GM23338 (cell line): ENCODE measurements at regions not wholly inside any gene's neighbourhood (a gene's known extent, or its start where the extent isn't known, plus 50 kb on each side); places are given as distances from the start of the nearest gene placed in this dataset.

ENCODE experiments used
- ATAC-seq: fragments of 200-7000 bp; cut with Tn5 transposase; 3 replicates; pipeline ENCODE4 v1.9.1; 2020
- DNase-seq: peaks from one replicate; pipeline ENCODE4 v3.0.0-alpha.2; 2015; ENCODE audit warnings: low spot score
- H2AFZ ChIP-seq: fragments of 200-600 bp; sonication (generic); 2 replicates; pipeline ENCODE4 v1.8.0; 2016; ENCODE audit warnings: antibody characterized with exemption, mild to moderate bottlenecking, moderate library complexity
- H3F3A ChIP-seq: fragments of 200-600 bp; sonication (generic); replicated peaks from 2 replicates; pipeline ENCODE4 v1.8.0; 2017; ENCODE audit warnings: antibody characterized with exemption, mixed run types, low read depth
- H3K27ac ChIP-seq: fragments of 200-600 bp; sonication (generic); 2 replicates; pipeline ENCODE4 v1.6.1; 2016; ENCODE audit warnings: low read depth
- H3K27me3 ChIP-seq: fragments of 200-600 bp; sonication (generic); 2 replicates; pipeline ENCODE4 v1.8.0; 2016; ENCODE audit warnings: mild to moderate bottlenecking, mixed run types, moderate library complexity; ENCODE audit not compliant: insufficient read depth
- H3K36me3 ChIP-seq: fragments of 200-600 bp; sonication (generic); 2 replicates; pipeline ENCODE4 v1.8.0; 2016; ENCODE audit warnings: mild to moderate bottlenecking; ENCODE audit not compliant: insufficient read depth
- H3K4me1 ChIP-seq: fragments of 200-600 bp; sonication (generic); 2 replicates; pipeline ENCODE4 v1.8.0; 2016; ENCODE audit warnings: mild to moderate bottlenecking, moderate library complexity; ENCODE audit not compliant: insufficient read depth
- H3K4me2 ChIP-seq: fragments of 200-600 bp; sonication (generic); 2 replicates; pipeline ENCODE4 v1.7.1; 2017; ENCODE audit warnings: mixed run types
- H3K4me3 ChIP-seq: fragments of 200-600 bp; sonication (generic); 2 replicates; pipeline ENCODE4 v1.6.1; 2016; ENCODE audit warnings: mixed run types
- H3K79me2 ChIP-seq: fragments of 200-600 bp; sonication (generic); replicated peaks from 2 replicates; pipeline ENCODE4 v1.8.0; 2017; ENCODE audit warnings: mild to moderate bottlenecking; ENCODE audit not compliant: insufficient read depth
- H3K9me2 ChIP-seq: fragments of 200-600 bp; sonication (generic); 2 replicates; pipeline ENCODE4 v1.8.0; 2017; ENCODE audit not compliant: insufficient read depth
- H4K20me1 ChIP-seq: fragments of 200-600 bp; sonication (generic); replicated peaks from 2 replicates; pipeline ENCODE4 v1.8.0; 2017; ENCODE audit warnings: mild to moderate bottlenecking; ENCODE audit not compliant: insufficient read depth
- H3K27ac Mint-ChIP-seq: 2 replicates; pipeline ENCODE4 v1.8.0; 2020; ENCODE audit warnings: inconsistent platforms, mild to moderate bottlenecking, moderate library complexity, mixed read lengths
- H3K27me3 Mint-ChIP-seq: 3 replicates; pipeline ENCODE4 v1.8.0; 2022; ENCODE audit warnings: low read depth, mild to moderate bottlenecking, moderate library complexity, mixed read lengths, inconsistent platforms; ENCODE audit not compliant: insufficient read depth, poor library complexity
- H3K36me3 Mint-ChIP-seq: 3 replicates; pipeline ENCODE4 v1.8.0; 2021; ENCODE audit warnings: low read depth, mild to moderate bottlenecking, inconsistent platforms, moderate library complexity, mixed read lengths
- H3K4me1 Mint-ChIP-seq: 3 replicates; pipeline ENCODE4 v1.8.0; 2020; ENCODE audit warnings: mild to moderate bottlenecking, inconsistent platforms, mixed read lengths
- H3K4me3 Mint-ChIP-seq: 3 replicates; pipeline ENCODE4 v1.8.0; 2021; ENCODE audit warnings: moderate library complexity, mild to moderate bottlenecking, inconsistent platforms, mixed read lengths
- H3K9me3 Mint-ChIP-seq: 3 replicates; pipeline ENCODE4 v1.8.0; 2020; ENCODE audit warnings: moderate library complexity, mild to moderate bottlenecking, inconsistent platforms, mixed read lengths
- CREB1 ChIP-seq: fragments of 250-450 bp; sonication (Bioruptor Pico); IDR thresholded peaks from 2 replicates; pipeline ENCODE4 v1.5.0; 2020; ENCODE audit warnings: low read depth, mild to moderate bottlenecking, moderate library complexity
- ETS1 ChIP-seq: IDR thresholded peaks from 2 replicates; pipeline ENCODE4 v1.6.1; 2016; ENCODE audit warnings: antibody characterized with exemption
- EZH2 ChIP-seq: fragments of 200-600 bp; sonication (generic); IDR thresholded peaks from one replicate; pipeline ENCODE4 v1.8.0; 2017; ENCODE audit warnings: antibody characterized with exemption, mild to moderate bottlenecking, low read depth; ENCODE audit not compliant: unreplicated experiment
- EZH2phosphoT487 ChIP-seq: fragments of 200-600 bp; sonication (generic); IDR thresholded peaks from one replicate; pipeline ENCODE4 v1.8.1; 2018; ENCODE audit warnings: antibody characterized with exemption; ENCODE audit not compliant: unreplicated experiment
- JUNB ChIP-seq: IDR thresholded peaks from one replicate; pipeline ENCODE4 v1.6.1; 2016; ENCODE audit warnings: antibody characterized with exemption; ENCODE audit not compliant: unreplicated experiment
- NANOG ChIP-seq: IDR thresholded peaks from 2 replicates; pipeline ENCODE4 v1.6.1; 2016; ENCODE audit warnings: antibody characterized with exemption, borderline replicate concordance
- POLR2AphosphoS5 ChIP-seq: IDR thresholded peaks from 2 replicates; pipeline ENCODE4 v1.6.1; 2016; ENCODE audit warnings: antibody characterized with exemption, low read depth
- STAT1 ChIP-seq: IDR thresholded peaks from one replicate; pipeline ENCODE4 v1.6.1; 2016; ENCODE audit warnings: antibody characterized with exemption; ENCODE audit not compliant: unreplicated experiment
- ZNF114 ChIP-seq: fragments of 250-450 bp; sonication (Bioruptor Pico); IDR thresholded peaks from 2 replicates; pipeline ENCODE4 v1.5.0; 2020; ENCODE audit warnings: mild to moderate bottlenecking, moderate library complexity
- ZNF331 ChIP-seq: fragments of 250-450 bp; sonication (Bioruptor Pico); IDR thresholded peaks from 2 replicates; pipeline ENCODE4 v1.5.0; 2020; ENCODE audit warnings: low read depth, mild to moderate bottlenecking, moderate library complexity
- ZNF462 ChIP-seq: fragments of 250-450 bp; sonication (Bioruptor Pico); IDR thresholded peaks from 2 replicates; pipeline ENCODE4 v1.5.0; 2020; ENCODE audit warnings: mild to moderate bottlenecking, moderate library complexity
- TF ChIP-seq, protein P1 (sequence below): IDR thresholded peaks from one replicate; pipeline ENCODE4 v1.6.1; 2018; ENCODE audit warnings: antibody characterized with exemption; ENCODE audit not compliant: unreplicated experiment
- TF ChIP-seq, protein P2 (sequence below), 2 experiments: fragments of 200-600 bp in 1 of 2; sonication (generic) in 1 of 2; conservative IDR thresholded peaks; 2 replicates each; pipeline versions ENCODE4 v1.5.1 to v1.6.1; 2016 to 2017; ENCODE audit warnings: antibody characterized with exemption in 2 of 2, low read depth in 2 of 2, mild to moderate bottlenecking in 2 of 2, moderate library complexity in 1 of 2

DNA sequence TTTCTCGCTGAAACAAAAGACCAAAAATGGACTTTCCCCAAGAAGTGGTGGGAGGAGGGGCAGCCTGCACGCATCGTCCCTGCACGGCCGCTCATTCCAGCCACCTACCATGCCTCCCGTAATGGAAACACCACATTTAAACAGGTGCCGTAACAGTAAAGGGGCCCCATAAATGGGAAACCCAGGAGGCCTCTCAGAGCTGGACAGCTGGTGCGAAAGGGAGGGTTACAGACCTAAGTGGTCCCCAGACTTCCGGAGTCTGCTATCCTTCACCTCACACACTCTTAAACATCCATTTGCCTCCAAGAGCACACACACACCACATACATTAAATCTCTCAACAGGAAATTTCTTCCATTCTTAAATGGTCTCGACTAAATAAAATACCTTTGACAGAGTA is 120.7 kb upstream of the SOD1 start:
- no peaks in the 10 kb centered on the region for H3K36me3 ChIP-seq
- peaks cover 7% of the 10 kb centered on the region for H3K27me3 Mint-ChIP-seq
- no peak overlapping the region for H3K27ac Mint-ChIP-seq
- peaks cover 2% of the 10 kb centered on the region; the same call in 2 of the 3 replicates for H3K4me1 Mint-ChIP-seq
- H3K27me3 ChIP-seq: no peaks in the 10 kb centered on the region
- no peak overlapping the region for H3K4me3 ChIP-seq
- no peak overlapping the region for H3K4me3 Mint-ChIP-seq
- H4K20me1 ChIP-seq: peaks cover 11% of the 10 kb centered on the region
- ATAC-seq (no peak), DNase-seq (no peak)
- no peak overlapping the region for H2AFZ ChIP-seq
- H3K4me1 ChIP-seq: no peaks in the 10 kb centered on the region
- no peaks in the 10 kb centered on the region for H3K9me3 Mint-ChIP-seq
- no peak overlapping the region for H3K27ac ChIP-seq
- no peak overlapping the region for H3K4me2 ChIP-seq
- TF ChIP-seq ZNF331 (no peak), POLR2AphosphoS5 (no peak), EZH2phosphoT487 (no peak), EZH2 (no peak), CREB1 (CRISPR knock-in tag) (no peak), STAT1 (no peak), JUNB (no peak), ETS1 (no peak), ZNF462 (no peak), NANOG (no peak), ZNF114 (CRISPR knock-in tag) (no peak)
- TF ChIP-seq, protein P1, sequence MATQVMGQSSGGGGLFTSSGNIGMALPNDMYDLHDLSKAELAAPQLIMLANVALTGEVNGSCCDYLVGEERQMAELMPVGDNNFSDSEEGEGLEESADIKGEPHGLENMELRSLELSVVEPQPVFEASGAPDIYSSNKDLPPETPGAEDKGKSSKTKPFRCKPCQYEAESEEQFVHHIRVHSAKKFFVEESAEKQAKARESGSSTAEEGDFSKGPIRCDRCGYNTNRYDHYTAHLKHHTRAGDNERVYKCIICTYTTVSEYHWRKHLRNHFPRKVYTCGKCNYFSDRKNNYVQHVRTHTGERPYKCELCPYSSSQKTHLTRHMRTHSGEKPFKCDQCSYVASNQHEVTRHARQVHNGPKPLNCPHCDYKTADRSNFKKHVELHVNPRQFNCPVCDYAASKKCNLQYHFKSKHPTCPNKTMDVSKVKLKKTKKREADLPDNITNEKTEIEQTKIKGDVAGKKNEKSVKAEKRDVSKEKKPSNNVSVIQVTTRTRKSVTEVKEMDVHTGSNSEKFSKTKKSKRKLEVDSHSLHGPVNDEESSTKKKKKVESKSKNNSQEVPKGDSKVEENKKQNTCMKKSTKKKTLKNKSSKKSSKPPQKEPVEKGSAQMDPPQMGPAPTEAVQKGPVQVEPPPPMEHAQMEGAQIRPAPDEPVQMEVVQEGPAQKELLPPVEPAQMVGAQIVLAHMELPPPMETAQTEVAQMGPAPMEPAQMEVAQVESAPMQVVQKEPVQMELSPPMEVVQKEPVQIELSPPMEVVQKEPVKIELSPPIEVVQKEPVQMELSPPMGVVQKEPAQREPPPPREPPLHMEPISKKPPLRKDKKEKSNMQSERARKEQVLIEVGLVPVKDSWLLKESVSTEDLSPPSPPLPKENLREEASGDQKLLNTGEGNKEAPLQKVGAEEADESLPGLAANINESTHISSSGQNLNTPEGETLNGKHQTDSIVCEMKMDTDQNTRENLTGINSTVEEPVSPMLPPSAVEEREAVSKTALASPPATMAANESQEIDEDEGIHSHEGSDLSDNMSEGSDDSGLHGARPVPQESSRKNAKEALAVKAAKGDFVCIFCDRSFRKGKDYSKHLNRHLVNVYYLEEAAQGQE: no peak
- TF ChIP-seq, protein P2, sequence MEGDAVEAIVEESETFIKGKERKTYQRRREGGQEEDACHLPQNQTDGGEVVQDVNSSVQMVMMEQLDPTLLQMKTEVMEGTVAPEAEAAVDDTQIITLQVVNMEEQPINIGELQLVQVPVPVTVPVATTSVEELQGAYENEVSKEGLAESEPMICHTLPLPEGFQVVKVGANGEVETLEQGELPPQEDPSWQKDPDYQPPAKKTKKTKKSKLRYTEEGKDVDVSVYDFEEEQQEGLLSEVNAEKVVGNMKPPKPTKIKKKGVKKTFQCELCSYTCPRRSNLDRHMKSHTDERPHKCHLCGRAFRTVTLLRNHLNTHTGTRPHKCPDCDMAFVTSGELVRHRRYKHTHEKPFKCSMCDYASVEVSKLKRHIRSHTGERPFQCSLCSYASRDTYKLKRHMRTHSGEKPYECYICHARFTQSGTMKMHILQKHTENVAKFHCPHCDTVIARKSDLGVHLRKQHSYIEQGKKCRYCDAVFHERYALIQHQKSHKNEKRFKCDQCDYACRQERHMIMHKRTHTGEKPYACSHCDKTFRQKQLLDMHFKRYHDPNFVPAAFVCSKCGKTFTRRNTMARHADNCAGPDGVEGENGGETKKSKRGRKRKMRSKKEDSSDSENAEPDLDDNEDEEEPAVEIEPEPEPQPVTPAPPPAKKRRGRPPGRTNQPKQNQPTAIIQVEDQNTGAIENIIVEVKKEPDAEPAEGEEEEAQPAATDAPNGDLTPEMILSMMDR (conservative IDR thresholded peaks at IDR 0.05; ENCODE audit: low read depth in 2 of 2): no peak
- no peaks in the 10 kb centered on the region for H3K36me3 Mint-ChIP-seq
- peaks cover 13% of the 10 kb centered on the region for H3K79me2 ChIP-seq
- no peaks in the 10 kb centered on the region for H3K9me2 ChIP-seq
- no peaks in the 10 kb centered on the region for H3F3A ChIP-seq
